ENCODE measurements at regions not wholly inside any gene's neighbourhood (a gene's known extent, or its start where the extent isn't known, plus 50 kb on each side); places are given as distances from the start of the nearest gene placed in this dataset.
"Not testable (repeated sequence)": the region's sequence is repeated elsewhere in the genome, so short reads cannot be mapped to it uniquely, and the experiment has no call there.

DNA sequence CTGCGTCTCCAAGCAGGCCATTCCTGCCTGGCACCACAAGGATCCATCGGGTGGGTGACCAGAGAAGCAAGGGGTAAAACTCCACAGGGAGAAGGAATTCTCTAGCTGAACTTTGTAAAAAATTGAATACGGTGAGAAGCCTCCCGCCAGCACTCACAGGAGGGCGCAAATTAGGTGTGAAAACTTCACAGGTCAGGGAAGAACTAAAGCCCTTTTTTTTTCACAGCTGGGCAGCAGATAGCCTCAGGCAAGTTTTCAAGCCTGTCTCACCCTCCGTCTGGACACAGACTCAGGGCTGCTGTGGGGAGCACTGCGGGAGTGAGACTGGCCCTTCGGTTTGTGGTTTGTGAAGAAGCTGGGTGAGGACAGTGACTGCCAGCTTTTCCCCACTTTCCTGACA is 224.1 kb upstream of the FGF16 start:
- no peaks in the 10 kb centered on the region for H3K27me3 ChIP-seq
- H3K4me3 ChIP-seq = no peak overlapping the region
- 57% methylated on average over 8 of the region's 8 CpGs for WGBS
- DNase-seq (ENCODE audit: low spot score in 2 of 2) = no peak
- no peaks in the 10 kb centered on the region for H3K36me3 ChIP-seq
- H3K9me3 ChIP-seq = no peaks in the 10 kb centered on the region
- no peak overlapping the region for H3K27ac ChIP-seq
- H3K4me1 ChIP-seq = no peaks in the 10 kb centered on the region
- TF ChIP-seq CTCF (IDR thresholded peaks at IDR 0.05) (no peak), POLR2A (IDR thresholded peaks at IDR 0.05) (no peak), EP300 (IDR thresholded peaks at IDR 0.05) (no peak), POLR2AphosphoS5 (IDR thresholded peaks at IDR 0.05) (no peak)

DNA sequence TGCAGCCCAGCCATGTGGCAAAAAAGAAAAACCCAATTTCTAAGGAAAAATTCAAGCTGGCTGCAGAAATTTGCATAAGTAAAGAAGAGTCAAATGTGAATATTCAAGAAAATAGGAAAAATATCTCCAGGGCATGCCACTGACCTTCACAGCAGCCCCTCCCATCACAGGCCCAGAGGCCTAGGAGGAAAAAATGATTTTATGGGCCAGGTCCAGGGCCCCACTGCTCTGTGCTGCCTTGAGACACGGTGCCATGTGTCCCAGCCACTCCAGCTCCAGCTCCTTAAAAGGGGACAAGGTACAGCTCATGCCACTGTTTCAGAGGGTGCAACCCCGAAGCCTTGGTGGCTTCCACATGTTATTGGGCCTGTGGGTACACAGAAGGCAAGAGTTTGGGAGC is 182.7 kb upstream of the FGF16 start:
- no peaks in the 10 kb centered on the region for H3K27me3 ChIP-seq
- no peak overlapping the region for H3K27ac ChIP-seq
- H3K4me3 ChIP-seq = no peak overlapping the region
- H3K4me1 ChIP-seq = no peaks in the 10 kb centered on the region
- 36% methylated on average over 2 of the region's 2 CpGs for WGBS
- TF ChIP-seq EP300 (IDR thresholded peaks at IDR 0.05) = no peak
- no peak for TF ChIP-seq POLR2AphosphoS5 (IDR thresholded peaks at IDR 0.05)
- TF ChIP-seq CTCF (IDR thresholded peaks at IDR 0.05) = no peak
- no peak for TF ChIP-seq POLR2A (IDR thresholded peaks at IDR 0.05)
- DNase-seq (ENCODE audit: low spot score in 2 of 2) = no peak
- no peaks in the 10 kb centered on the region for H3K9me3 ChIP-seq
- H3K36me3 ChIP-seq = no peaks in the 10 kb centered on the region

DNA sequence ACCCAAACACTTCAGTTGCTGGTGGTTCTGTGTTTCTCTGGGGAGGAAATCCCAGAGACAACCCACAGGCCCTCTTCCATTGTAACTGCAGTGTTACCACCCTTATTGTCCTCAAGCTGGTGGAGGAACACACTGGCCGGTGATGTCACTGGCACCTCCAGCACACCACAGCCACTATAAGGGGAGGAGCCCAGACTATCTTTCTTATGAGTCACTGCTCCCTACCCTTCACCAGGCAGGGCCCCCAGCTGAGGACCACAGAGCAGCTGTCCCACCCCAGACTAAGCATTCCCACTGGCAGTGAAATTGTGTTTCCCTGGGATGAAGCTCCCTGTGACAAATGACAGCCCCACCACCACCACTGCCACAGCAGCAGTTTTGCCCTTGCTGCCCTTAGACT is 171.8 kb upstream of the FGF16 start:
- no peaks in the 10 kb centered on the region for H3K36me3 ChIP-seq
- H3K9me3 ChIP-seq = no peaks in the 10 kb centered on the region
- no peak for TF ChIP-seq POLR2A (IDR thresholded peaks at IDR 0.05)
- no peak for TF ChIP-seq POLR2AphosphoS5 (IDR thresholded peaks at IDR 0.05)
- no peak for TF ChIP-seq EP300 (IDR thresholded peaks at IDR 0.05)
- no peak for TF ChIP-seq CTCF (IDR thresholded peaks at IDR 0.05)
- H3K4me3 ChIP-seq = no peak overlapping the region
- no peaks in the 10 kb centered on the region for H3K27me3 ChIP-seq
- H3K27ac ChIP-seq = no peak overlapping the region
- no peak for DNase-seq (ENCODE audit: low spot score in 2 of 2)
- H3K4me1 ChIP-seq = no peaks in the 10 kb centered on the region
- 82% methylated on average over 1 of the region's 1 CpG for WGBS

GRCh38 chrX:77276742-77277141 is 170.4 kb upstream of the FGF16 start:
- no peak overlapping the region for H3K27ac ChIP-seq
- WGBS = 7% methylated on average over 1 of the region's 1 CpG
- no peaks in the 10 kb centered on the region for H3K9me3 ChIP-seq
- DNase-seq (ENCODE audit: low spot score in 2 of 2) = no peak
- no peak overlapping the region for H3K4me3 ChIP-seq
- H3K27me3 ChIP-seq = no peaks in the 10 kb centered on the region
- TF ChIP-seq CTCF (IDR thresholded peaks at IDR 0.05) (no peak), POLR2A (IDR thresholded peaks at IDR 0.05) (no peak), POLR2AphosphoS5 (IDR thresholded peaks at IDR 0.05) (no peak), EP300 (IDR thresholded peaks at IDR 0.05) (no peak)
- no peaks in the 10 kb centered on the region for H3K4me1 ChIP-seq
- no peaks in the 10 kb centered on the region for H3K36me3 ChIP-seq

- no peaks in the 10 kb centered on the region for H3K4me1 ChIP-seq
- no peak overlapping the region for H3K4me3 ChIP-seq
- H3K27ac ChIP-seq = no peak overlapping the region
- no peak for DNase-seq (ENCODE audit: low spot score in 2 of 2)
- H3K36me3 ChIP-seq = no peaks in the 10 kb centered on the region
- no peaks in the 10 kb centered on the region for H3K9me3 ChIP-seq
- no peak for TF ChIP-seq CTCF (IDR thresholded peaks at IDR 0.05)
- TF ChIP-seq EP300 (IDR thresholded peaks at IDR 0.05) = no peak
- TF ChIP-seq POLR2AphosphoS5 (IDR thresholded peaks at IDR 0.05) = no peak
- no peak for TF ChIP-seq POLR2A (IDR thresholded peaks at IDR 0.05)
- no peaks in the 10 kb centered on the region for H3K27me3 ChIP-seq
- WGBS = 61% methylated on average over 2 of the region's 2 CpGs
These were observed 169.3 kb upstream of the FGF16 start for GRCh38 chrX:77277911-77278310.

GRCh38 chrX:77279373-77279772 is 167.8 kb upstream of the FGF16 start:
- H3K4me1 ChIP-seq; DNase-seq (ENCODE audit: low spot score in 2 of 2); H3K4me3 ChIP-seq; H3K27me3 ChIP-seq; H3K9me3 ChIP-seq; H3K36me3 ChIP-seq; H3K27ac ChIP-seq: not testable (repeated sequence)
- WGBS = 77% methylated on average over 11 of the region's 19 CpGs
